PC-3 (cell line): ENCODE measurements at regions not wholly inside any gene's neighbourhood (a gene's known extent, or its start where the extent isn't known, plus 50 kb on each side); places are given as distances from the start of the nearest gene placed in this dataset.

Experiments used
- CTCF ChIP-seq: fragments of 300-600 bp; sonication (generic); conservative IDR thresholded peaks from 2 replicates; pipeline ENCODE4 v1.5.1; 2017; ENCODE audit warnings: antibody characterized with exemption, low read depth, mild to moderate bottlenecking, low read length
- EZH2 ChIP-seq: fragments of 300-600 bp; sonication (generic); IDR thresholded peaks from one replicate; pipeline ENCODE4 v1.6.1; 2017; ENCODE audit warnings: antibody characterized with exemption, mild to moderate bottlenecking, low read length; ENCODE audit not compliant: unreplicated experiment
- EZH2phosphoT487 ChIP-seq: fragments of 300-600 bp; sonication (generic); IDR thresholded peaks from 2 replicates; pipeline ENCODE4 v1.6.1; 2018; ENCODE audit warnings: mild to moderate bottlenecking, antibody characterized with exemption, low read length, borderline replicate concordance

GRCh38 chr4:127268367-127268766 is 364.4 kb upstream of the INTU start:
- no peak for TF ChIP-seq CTCF
- TF ChIP-seq EZH2phosphoT487 = no peak
- TF ChIP-seq EZH2 = no peak
